ENCODE measurements at regions not wholly inside any gene's neighbourhood (a gene's known extent, or its start where the extent isn't known, plus 50 kb on each side); places are given as distances from the start of the nearest gene placed in this dataset.

DNA sequence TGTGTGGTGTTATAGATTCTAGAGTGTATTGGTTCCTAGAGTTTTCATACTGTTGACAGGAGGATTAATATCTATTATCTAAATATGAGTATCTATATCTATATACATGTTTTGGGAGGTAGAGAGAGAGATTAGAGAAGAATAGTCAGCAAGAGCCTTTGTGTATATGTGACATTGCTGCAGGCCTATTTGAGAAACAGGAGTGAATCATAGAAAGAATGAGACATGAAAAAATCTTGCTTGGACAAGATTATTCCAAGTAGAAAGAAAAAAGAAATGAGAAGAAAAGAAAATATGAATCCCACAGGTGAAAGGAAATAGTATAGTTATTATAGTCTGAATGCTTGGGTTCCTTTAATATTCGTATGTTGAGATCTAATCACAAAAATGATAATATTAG is 720.4 kb downstream of the RERGL start:
- H3K9me3 ChIP-seq (ENCODE audit: control extremely low read depth in 1 of 3, control insufficient read depth in 2 of 3, insufficient read depth in 1 of 3, low read length in 2 of 3), result peaks cover 0 to 2% (median 0%) of the 10 kb centered on the region in 3 donors
- no CpG with 5 or more reads among the region's 1 CpG for WGBS (ENCODE audit: insufficient coverage)
- no peak overlapping the region for H3K4me3 ChIP-seq (ENCODE audit: control extremely low read depth in 1 of 5, extremely low read depth in 1 of 5, insufficient read depth in 1 of 5, low read depth in 2 of 5, low read length in 4 of 5)
- no peaks in the 10 kb centered on the region for H3K27me3 Mint-ChIP-seq
- no peak overlapping the region for H3K4me3 Mint-ChIP-seq
- no peaks in the 10 kb centered on the region for H3K4me1 ChIP-seq (ENCODE audit: control insufficient read depth in 2 of 2, insufficient read depth in 2 of 2, low read length in 2 of 2)
- no peaks in the 10 kb centered on the region for H4K20me1 ChIP-seq (ENCODE audit: control insufficient read depth, insufficient read depth, low read length, poor library complexity, severe bottlenecking)
- CTCF ChIA-PET, result no interaction called here
- H3K4me1 Mint-ChIP-seq, result no peaks in the 10 kb centered on the region
- H3K36me3 ChIP-seq (replicated peaks in 1 of 2; ENCODE audit: control extremely low read depth in 1 of 2, control insufficient read depth in 1 of 2, extremely low read depth in 1 of 2, insufficient read depth in 2 of 2, low read length in 1 of 2), result no peaks in the 10 kb centered on the region
- DNase-seq (no peak), ATAC-seq (ENCODE audit: low read depth) (no peak)
- H3K9ac ChIP-seq (ENCODE audit: low read length), result no peak overlapping the region
- no peak overlapping the region for H3K27ac ChIP-seq (ENCODE audit: low read length in 2 of 2)
- H3K9me3 Mint-ChIP-seq (ENCODE audit: insufficient read depth), result peaks cover 9% of the 10 kb centered on the region
- POLR2A ChIA-PET, result no interaction called here
- no peaks in the 10 kb centered on the region for H3K27me3 ChIP-seq (replicated peaks in 1 of 4; ENCODE audit: control extremely low read depth in 1 of 4, control insufficient read depth in 3 of 4, insufficient read depth in 4 of 4, low read length in 3 of 4)
- H3K4me2 ChIP-seq (replicated peaks; ENCODE audit: low read depth, low read length, poor library complexity, severe bottlenecking), result no peak overlapping the region
- H3K27ac Mint-ChIP-seq, result no peak overlapping the region
- intact Hi-C loops (cut with micrococcal nuclease), result no loop called here
- TF ChIP-seq, protein P1, sequence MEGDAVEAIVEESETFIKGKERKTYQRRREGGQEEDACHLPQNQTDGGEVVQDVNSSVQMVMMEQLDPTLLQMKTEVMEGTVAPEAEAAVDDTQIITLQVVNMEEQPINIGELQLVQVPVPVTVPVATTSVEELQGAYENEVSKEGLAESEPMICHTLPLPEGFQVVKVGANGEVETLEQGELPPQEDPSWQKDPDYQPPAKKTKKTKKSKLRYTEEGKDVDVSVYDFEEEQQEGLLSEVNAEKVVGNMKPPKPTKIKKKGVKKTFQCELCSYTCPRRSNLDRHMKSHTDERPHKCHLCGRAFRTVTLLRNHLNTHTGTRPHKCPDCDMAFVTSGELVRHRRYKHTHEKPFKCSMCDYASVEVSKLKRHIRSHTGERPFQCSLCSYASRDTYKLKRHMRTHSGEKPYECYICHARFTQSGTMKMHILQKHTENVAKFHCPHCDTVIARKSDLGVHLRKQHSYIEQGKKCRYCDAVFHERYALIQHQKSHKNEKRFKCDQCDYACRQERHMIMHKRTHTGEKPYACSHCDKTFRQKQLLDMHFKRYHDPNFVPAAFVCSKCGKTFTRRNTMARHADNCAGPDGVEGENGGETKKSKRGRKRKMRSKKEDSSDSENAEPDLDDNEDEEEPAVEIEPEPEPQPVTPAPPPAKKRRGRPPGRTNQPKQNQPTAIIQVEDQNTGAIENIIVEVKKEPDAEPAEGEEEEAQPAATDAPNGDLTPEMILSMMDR (IDR thresholded peaks at IDR 0.05), result no peak
- no peak for TF ChIP-seq EZH2 (IDR thresholded peaks at IDR 0.05; ENCODE audit: borderline replicate concordance, insufficient read depth, low read depth, low read length, poor library complexity, severe bottlenecking)
- H3K79me2 ChIP-seq (ENCODE audit: control insufficient read depth, insufficient read depth, low read length), result no peaks in the 10 kb centered on the region
- H2AFZ ChIP-seq (ENCODE audit: insufficient read depth, low read depth, low read length, poor library complexity, severe bottlenecking), result no peak overlapping the region

DNA sequence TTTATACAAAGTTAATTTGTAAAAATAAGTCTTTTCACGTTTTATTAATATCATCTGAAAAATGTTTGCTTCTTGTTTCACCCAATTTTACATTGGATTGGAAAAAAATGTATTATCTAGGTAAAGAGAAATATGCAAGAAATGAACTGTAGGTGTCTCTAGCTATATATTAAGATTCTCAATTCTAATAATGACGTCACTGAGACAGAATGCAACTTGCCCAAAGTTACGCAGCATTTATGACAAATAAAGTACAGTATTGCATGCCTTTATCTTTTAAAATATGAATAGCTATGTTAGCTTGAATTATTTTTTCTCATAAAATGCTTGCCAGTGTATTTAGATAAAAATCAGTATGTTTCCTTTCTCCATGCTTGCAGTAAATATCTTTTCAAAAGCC is 728.8 kb downstream of the RERGL start:
- H3K4me1 Mint-ChIP-seq, result no peaks in the 10 kb centered on the region
- Histone ChIP-seq H3K4me1 (ENCODE audit: control insufficient read depth in 2 of 2, insufficient read depth in 2 of 2, low read length in 2 of 2) (no peaks in the 10 kb centered on the region), H4K20me1 (ENCODE audit: control insufficient read depth, insufficient read depth, low read length, poor library complexity, severe bottlenecking) (no peaks in the 10 kb centered on the region), H3K9ac (ENCODE audit: low read length) (no peak overlapping the region), H3K4me2 (replicated peaks; ENCODE audit: low read depth, low read length, poor library complexity, severe bottlenecking) (no peak overlapping the region), H3K36me3 (replicated peaks in 1 of 2; ENCODE audit: control extremely low read depth in 1 of 2, control insufficient read depth in 1 of 2, extremely low read depth in 1 of 2, insufficient read depth in 2 of 2, low read length in 1 of 2) (no peaks in the 10 kb centered on the region), H3K4me3 (ENCODE audit: control extremely low read depth in 1 of 5, extremely low read depth in 1 of 5, insufficient read depth in 1 of 5, low read depth in 2 of 5, low read length in 4 of 5) (no peak overlapping the region), H2AFZ (ENCODE audit: insufficient read depth, low read depth, low read length, poor library complexity, severe bottlenecking) (no peak overlapping the region), H3K9me3 (ENCODE audit: control extremely low read depth in 1 of 3, control insufficient read depth in 2 of 3, insufficient read depth in 1 of 3, low read length in 2 of 3) (no peaks in the 10 kb centered on the region), H3K27ac (ENCODE audit: low read length in 2 of 2) (no peak overlapping the region), H3K27me3 (replicated peaks in 1 of 4; ENCODE audit: control extremely low read depth in 1 of 4, control insufficient read depth in 3 of 4, insufficient read depth in 4 of 4, low read length in 3 of 4) (no peaks in the 10 kb centered on the region), H3K79me2 (ENCODE audit: control insufficient read depth, insufficient read depth, low read length) (no peaks in the 10 kb centered on the region)
- ChIA-PET CTCF (no interaction called here), POLR2A (no interaction called here)
- TF ChIP-seq, protein P1 (IDR thresholded peaks at IDR 0.05), result no peak
- TF ChIP-seq EZH2 (IDR thresholded peaks at IDR 0.05; ENCODE audit: borderline replicate concordance, insufficient read depth, low read depth, low read length, poor library complexity, severe bottlenecking), result no peak
- H3K27ac Mint-ChIP-seq, result no peak overlapping the region
- ATAC-seq (ENCODE audit: low read depth) (no peak), DNase-seq (no peak)
- H3K9me3 Mint-ChIP-seq (ENCODE audit: insufficient read depth), result peaks cover 2% of the 10 kb centered on the region
- H3K4me3 Mint-ChIP-seq, result no peak overlapping the region
- no peaks in the 10 kb centered on the region for H3K27me3 Mint-ChIP-seq
- no CpG with 5 or more reads among the region's 3 CpGs for WGBS (ENCODE audit: insufficient coverage)
- intact Hi-C loops (cut with micrococcal nuclease), result no loop called here

All from B cell (primary cell).